ENCODE measurements at regions not wholly inside any gene's neighbourhood (a gene's known extent, or its start where the extent isn't known, plus 50 kb on each side); places are given as distances from the start of the nearest gene placed in this dataset.

DNA sequence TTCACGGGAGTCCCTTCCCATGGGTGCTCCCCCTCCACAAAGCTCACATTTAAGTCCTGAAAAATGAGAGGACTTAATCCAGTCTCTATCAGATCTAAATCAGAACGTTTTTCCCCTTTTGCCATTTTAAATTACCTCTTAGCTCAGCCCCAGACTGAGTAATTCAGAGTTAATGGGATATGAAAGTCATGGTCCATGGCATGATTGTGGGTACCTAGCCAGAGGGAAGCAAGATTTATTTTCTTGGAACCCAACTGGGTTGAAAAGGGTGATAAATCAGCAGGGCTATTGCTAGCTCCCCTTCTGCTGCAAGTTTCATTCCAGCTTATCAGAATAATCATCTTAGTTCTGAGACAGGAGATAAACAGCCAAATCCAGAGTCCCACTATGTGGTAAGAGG, 320.2 kb upstream of the CHD6 start:
- TF ChIP-seq CHD1 (IDR thresholded peaks at IDR 0.05; ENCODE audit: low read depth, low read length) (no peak), RFX5 (IDR thresholded peaks at IDR 0.05; ENCODE audit: low read depth, low read length) (no peak), NFYA (IDR thresholded peaks at IDR 0.05; ENCODE audit: borderline replicate concordance, low read depth, low read length) (no peak), TARDBP (IDR thresholded peaks at IDR 0.05; ENCODE audit: borderline replicate concordance) (no peak), MYC (IDR thresholded peaks at IDR 0.05; ENCODE audit: insufficient read depth, insufficient read length, insufficient replicate concordance, low read length, severe bottlenecking) (no peak), POLR2A (IDR thresholded peaks at IDR 0.05; ENCODE audit: low read depth, low read length) (no peak), SUZ12 (IDR thresholded peaks at IDR 0.05; ENCODE audit: unreplicated experiment) (no peak)
- TF ChIP-seq, protein P1, sequence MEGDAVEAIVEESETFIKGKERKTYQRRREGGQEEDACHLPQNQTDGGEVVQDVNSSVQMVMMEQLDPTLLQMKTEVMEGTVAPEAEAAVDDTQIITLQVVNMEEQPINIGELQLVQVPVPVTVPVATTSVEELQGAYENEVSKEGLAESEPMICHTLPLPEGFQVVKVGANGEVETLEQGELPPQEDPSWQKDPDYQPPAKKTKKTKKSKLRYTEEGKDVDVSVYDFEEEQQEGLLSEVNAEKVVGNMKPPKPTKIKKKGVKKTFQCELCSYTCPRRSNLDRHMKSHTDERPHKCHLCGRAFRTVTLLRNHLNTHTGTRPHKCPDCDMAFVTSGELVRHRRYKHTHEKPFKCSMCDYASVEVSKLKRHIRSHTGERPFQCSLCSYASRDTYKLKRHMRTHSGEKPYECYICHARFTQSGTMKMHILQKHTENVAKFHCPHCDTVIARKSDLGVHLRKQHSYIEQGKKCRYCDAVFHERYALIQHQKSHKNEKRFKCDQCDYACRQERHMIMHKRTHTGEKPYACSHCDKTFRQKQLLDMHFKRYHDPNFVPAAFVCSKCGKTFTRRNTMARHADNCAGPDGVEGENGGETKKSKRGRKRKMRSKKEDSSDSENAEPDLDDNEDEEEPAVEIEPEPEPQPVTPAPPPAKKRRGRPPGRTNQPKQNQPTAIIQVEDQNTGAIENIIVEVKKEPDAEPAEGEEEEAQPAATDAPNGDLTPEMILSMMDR (IDR thresholded peaks at IDR 0.05 in 2 of 3, conservative IDR thresholded peaks at IDR 0.05 in 1 of 3; ENCODE audit: control insufficient read depth in 2 of 3, extremely low read depth in 1 of 3, insufficient read depth in 1 of 3, low read depth in 3 of 3, low read length in 3 of 3) = no peak
- TF ChIP-seq, protein P2, sequence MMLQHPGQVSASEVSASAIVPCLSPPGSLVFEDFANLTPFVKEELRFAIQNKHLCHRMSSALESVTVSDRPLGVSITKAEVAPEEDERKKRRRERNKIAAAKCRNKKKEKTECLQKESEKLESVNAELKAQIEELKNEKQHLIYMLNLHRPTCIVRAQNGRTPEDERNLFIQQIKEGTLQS (IDR thresholded peaks at IDR 0.05; ENCODE audit: borderline replicate concordance, extremely low read depth, low read depth, low read length) = no peak
